HCT116 (cell line): ENCODE measurements at regions not wholly inside any gene's neighbourhood (a gene's known extent, or its start where the extent isn't known, plus 50 kb on each side); places are given as distances from the start of the nearest gene placed in this dataset.

Source experiments
- CBX3 ChIP-seq: IDR thresholded peaks from 2 replicates; pipeline ENCODE4 v1.6.1; 2012; ENCODE audit warnings: low read depth
- EGR1 ChIP-seq: IDR thresholded peaks from 2 replicates; pipeline ENCODE4 v1.6.1; 2012; ENCODE audit warnings: low read depth
- POLR2A ChIP-seq: IDR thresholded peaks from 2 replicates; pipeline ENCODE4 v1.7.0; 2011; ENCODE audit warnings: borderline replicate concordance; ENCODE audit not compliant: insufficient read depth, insufficient read length; ENCODE audit errors: extremely low read depth
- POLR2AphosphoS5 ChIP-seq: IDR thresholded peaks from 2 replicates; pipeline ENCODE4 v1.6.1; 2011; ENCODE audit warnings: mild to moderate bottlenecking, low read depth, low read length, moderate library complexity
- SIN3A ChIP-seq: IDR thresholded peaks from 2 replicates; pipeline ENCODE4 v1.6.1; 2012; ENCODE audit warnings: low read depth
- ZNF274 ChIP-seq: fragments of 200-500 bp; sonication (Bioruptor generic); IDR thresholded peaks from 2 replicates; pipeline ENCODE4 v1.6.1; 2014; ENCODE audit warnings: mild to moderate bottlenecking, low read depth, low read length, inconsistent platforms
- TF ChIP-seq, protein P1 (sequence below), 3 experiments: fragments of 200-600 bp in 1 of 3; sonication (generic) in 1 of 3; IDR thresholded peaks in 2 of 3; conservative IDR thresholded peaks in 1 of 3; 2 replicates each; pipeline ENCODE4 v1.5.1; 2012 to 2017; ENCODE audit warnings: low read depth in 2 of 3, low read length in 2 of 3, antibody characterized with exemption in 1 of 3, borderline replicate concordance in 1 of 3, control low read depth in 1 of 3, mild to moderate bottlenecking in 1 of 3, mixed read lengths in 1 of 3, mixed run types in 1 of 3, moderate library complexity in 1 of 3; ENCODE audit not compliant: insufficient read depth in 1 of 3
- TF ChIP-seq, protein P2 (sequence below): IDR thresholded peaks from 2 replicates; pipeline ENCODE4 v1.6.1; 2012; ENCODE audit warnings: low read depth
- TF ChIP-seq, protein P3 (sequence below): IDR thresholded peaks from 2 replicates; pipeline ENCODE4 v1.6.1; 2012

DNA sequence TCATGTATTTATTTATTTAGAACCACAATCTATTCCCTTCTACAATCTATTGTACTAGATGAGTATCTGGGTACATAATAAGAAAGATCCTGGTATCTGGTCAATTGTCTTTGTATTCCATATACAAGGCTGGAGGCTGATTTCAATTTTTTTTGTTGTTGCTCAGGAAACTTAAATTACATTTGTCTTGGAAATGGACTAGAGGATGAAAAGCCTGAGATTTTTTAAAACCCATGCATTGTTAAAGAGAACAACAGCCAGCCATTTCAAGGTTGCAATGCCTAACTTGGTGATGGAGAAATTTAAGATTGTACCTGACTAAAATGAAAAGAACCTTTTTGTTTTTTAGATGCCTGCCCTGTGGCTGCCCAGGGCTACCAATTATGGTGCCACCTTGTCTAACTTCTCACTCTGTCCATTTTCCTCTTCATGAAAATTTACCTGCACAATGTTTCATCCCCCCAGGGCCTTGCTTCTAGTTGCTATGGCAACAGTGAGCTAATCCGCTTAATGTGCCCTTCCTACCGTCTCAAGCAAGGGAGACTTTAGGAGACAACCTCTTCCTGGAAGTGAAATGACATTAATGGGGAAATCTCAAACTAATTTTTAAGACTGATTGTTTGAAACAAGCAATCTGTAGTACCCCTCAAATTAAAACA is 203.7 kb upstream of the PHYHIPL start:
- no peak for TF ChIP-seq POLR2A
- no peak for TF ChIP-seq CBX3
- TF ChIP-seq, protein P1, sequence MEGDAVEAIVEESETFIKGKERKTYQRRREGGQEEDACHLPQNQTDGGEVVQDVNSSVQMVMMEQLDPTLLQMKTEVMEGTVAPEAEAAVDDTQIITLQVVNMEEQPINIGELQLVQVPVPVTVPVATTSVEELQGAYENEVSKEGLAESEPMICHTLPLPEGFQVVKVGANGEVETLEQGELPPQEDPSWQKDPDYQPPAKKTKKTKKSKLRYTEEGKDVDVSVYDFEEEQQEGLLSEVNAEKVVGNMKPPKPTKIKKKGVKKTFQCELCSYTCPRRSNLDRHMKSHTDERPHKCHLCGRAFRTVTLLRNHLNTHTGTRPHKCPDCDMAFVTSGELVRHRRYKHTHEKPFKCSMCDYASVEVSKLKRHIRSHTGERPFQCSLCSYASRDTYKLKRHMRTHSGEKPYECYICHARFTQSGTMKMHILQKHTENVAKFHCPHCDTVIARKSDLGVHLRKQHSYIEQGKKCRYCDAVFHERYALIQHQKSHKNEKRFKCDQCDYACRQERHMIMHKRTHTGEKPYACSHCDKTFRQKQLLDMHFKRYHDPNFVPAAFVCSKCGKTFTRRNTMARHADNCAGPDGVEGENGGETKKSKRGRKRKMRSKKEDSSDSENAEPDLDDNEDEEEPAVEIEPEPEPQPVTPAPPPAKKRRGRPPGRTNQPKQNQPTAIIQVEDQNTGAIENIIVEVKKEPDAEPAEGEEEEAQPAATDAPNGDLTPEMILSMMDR (IDR thresholded peaks at IDR 0.05 in 2 of 3, conservative IDR thresholded peaks at IDR 0.05 in 1 of 3; ENCODE audit: borderline replicate concordance in 1 of 3, insufficient read depth in 1 of 3, low read depth in 2 of 3, low read length in 2 of 3): no peak
- TF ChIP-seq EGR1: no peak
- TF ChIP-seq, protein P2, sequence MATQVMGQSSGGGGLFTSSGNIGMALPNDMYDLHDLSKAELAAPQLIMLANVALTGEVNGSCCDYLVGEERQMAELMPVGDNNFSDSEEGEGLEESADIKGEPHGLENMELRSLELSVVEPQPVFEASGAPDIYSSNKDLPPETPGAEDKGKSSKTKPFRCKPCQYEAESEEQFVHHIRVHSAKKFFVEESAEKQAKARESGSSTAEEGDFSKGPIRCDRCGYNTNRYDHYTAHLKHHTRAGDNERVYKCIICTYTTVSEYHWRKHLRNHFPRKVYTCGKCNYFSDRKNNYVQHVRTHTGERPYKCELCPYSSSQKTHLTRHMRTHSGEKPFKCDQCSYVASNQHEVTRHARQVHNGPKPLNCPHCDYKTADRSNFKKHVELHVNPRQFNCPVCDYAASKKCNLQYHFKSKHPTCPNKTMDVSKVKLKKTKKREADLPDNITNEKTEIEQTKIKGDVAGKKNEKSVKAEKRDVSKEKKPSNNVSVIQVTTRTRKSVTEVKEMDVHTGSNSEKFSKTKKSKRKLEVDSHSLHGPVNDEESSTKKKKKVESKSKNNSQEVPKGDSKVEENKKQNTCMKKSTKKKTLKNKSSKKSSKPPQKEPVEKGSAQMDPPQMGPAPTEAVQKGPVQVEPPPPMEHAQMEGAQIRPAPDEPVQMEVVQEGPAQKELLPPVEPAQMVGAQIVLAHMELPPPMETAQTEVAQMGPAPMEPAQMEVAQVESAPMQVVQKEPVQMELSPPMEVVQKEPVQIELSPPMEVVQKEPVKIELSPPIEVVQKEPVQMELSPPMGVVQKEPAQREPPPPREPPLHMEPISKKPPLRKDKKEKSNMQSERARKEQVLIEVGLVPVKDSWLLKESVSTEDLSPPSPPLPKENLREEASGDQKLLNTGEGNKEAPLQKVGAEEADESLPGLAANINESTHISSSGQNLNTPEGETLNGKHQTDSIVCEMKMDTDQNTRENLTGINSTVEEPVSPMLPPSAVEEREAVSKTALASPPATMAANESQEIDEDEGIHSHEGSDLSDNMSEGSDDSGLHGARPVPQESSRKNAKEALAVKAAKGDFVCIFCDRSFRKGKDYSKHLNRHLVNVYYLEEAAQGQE: no peak
- no peak for TF ChIP-seq SIN3A
- no peak for TF ChIP-seq ZNF274
- no peak for TF ChIP-seq POLR2AphosphoS5
- TF ChIP-seq, protein P3, sequence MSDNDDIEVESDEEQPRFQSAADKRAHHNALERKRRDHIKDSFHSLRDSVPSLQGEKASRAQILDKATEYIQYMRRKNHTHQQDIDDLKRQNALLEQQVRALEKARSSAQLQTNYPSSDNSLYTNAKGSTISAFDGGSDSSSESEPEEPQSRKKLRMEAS: no peak
